ENCODE measurements at regions not wholly inside any gene's neighbourhood (a gene's known extent, or its start where the extent isn't known, plus 50 kb on each side); places are given as distances from the start of the nearest gene placed in this dataset.
"Not testable (repeated sequence)": the region's sequence is repeated elsewhere in the genome, so short reads cannot be mapped to it uniquely, and the experiment has no call there.

- Mint-ChIP-seq H3K4me3 (no peak overlapping the region), H3K9me3 (no peaks in the 10 kb centered on the region), H3K36me3 (ENCODE audit: low read depth) (no peaks in the 10 kb centered on the region), H3K27ac (no peak overlapping the region), H3K4me1 (ENCODE audit: low read depth) (no peaks in the 10 kb centered on the region), H3K27me3 (ENCODE audit: insufficient read depth) (peaks cover 5% of the 10 kb centered on the region)
- DNase-seq (ENCODE audit: low spot score): no peak
- intact Hi-C loops (cut with micrococcal nuclease): no loop called here
Observed at GRCh38 chr5:77874691-77875090, 98.6 kb upstream of the TBCA start.

DNA sequence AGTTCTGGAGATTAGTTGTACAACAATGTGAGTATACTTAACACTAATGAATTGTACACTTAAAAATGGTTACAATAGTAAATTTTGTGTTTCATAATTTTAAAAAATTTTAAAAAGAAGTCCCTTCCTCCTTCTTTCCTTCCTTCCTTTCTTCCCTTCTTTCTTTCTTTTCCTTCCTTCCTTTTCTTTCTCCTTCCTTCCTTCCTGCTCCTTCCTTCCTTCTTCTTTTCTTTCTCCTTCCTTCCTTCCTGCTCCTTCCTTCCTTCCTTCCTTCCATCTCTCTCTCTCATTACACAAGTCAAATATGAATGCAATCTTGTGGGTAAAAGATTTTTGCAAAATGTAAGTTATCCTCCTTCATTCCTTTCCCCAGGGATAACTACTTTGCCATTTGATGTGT is 97.1 kb upstream of the TBCA start:
- no peaks in the 10 kb centered on the region for H3K9me3 Mint-ChIP-seq
- intact Hi-C loops (cut with micrococcal nuclease): no loop called here
- H3K4me1 Mint-ChIP-seq (ENCODE audit: low read depth): no peaks in the 10 kb centered on the region
- no peak for DNase-seq (ENCODE audit: low spot score)
- no peak overlapping the region for H3K27ac Mint-ChIP-seq
- no peak overlapping the region for H3K4me3 Mint-ChIP-seq
- H3K36me3 Mint-ChIP-seq (ENCODE audit: low read depth): no peaks in the 10 kb centered on the region
- peaks cover 5% of the 10 kb centered on the region for H3K27me3 Mint-ChIP-seq (ENCODE audit: insufficient read depth)

- Mint-ChIP-seq H3K4me3 (no peak overlapping the region), H3K4me1 (ENCODE audit: low read depth) (no peaks in the 10 kb centered on the region), H3K9me3 (no peaks in the 10 kb centered on the region), H3K36me3 (ENCODE audit: low read depth) (no peaks in the 10 kb centered on the region), H3K27ac (no peak overlapping the region), H3K27me3 (ENCODE audit: insufficient read depth) (peaks cover 5% of the 10 kb centered on the region)
- DNase-seq (ENCODE audit: low spot score): no peak
- intact Hi-C loops (cut with micrococcal nuclease): no loop called here
Observed at GRCh38 chr5:77871946-77872345, 95.8 kb upstream of the TBCA start.

- Mint-ChIP-seq H3K27ac (no peak overlapping the region), H3K4me3 (no peak overlapping the region), H3K27me3 (ENCODE audit: insufficient read depth) (peaks cover 5% of the 10 kb centered on the region), H3K4me1 (ENCODE audit: low read depth) (no peaks in the 10 kb centered on the region), H3K9me3 (no peaks in the 10 kb centered on the region), H3K36me3 (ENCODE audit: low read depth) (no peaks in the 10 kb centered on the region)
- no peak for DNase-seq (ENCODE audit: low spot score)
- intact Hi-C loops (cut with micrococcal nuclease): no loop called here
Observed at GRCh38 chr5:77871016-77871415, 94.9 kb upstream of the TBCA start.

GRCh38 chr5:77869116-77869798 is 93.1 kb upstream of the TBCA start:
- peaks cover 3% of the 10 kb centered on the region for H3K27me3 Mint-ChIP-seq (ENCODE audit: insufficient read depth)
- no peak overlapping the region for H3K27ac Mint-ChIP-seq
- no peak overlapping the region for H3K4me3 Mint-ChIP-seq
- no peaks in the 10 kb centered on the region for H3K9me3 Mint-ChIP-seq
- no peaks in the 10 kb centered on the region for H3K4me1 Mint-ChIP-seq (ENCODE audit: low read depth)
- no peaks in the 10 kb centered on the region for H3K36me3 Mint-ChIP-seq (ENCODE audit: low read depth)
- no peak for DNase-seq (ENCODE audit: low spot score)
- intact Hi-C loops (cut with micrococcal nuclease): loop anchor here (10.0 kb wide), 1 partner anchor 396 kb away; no protein-coding TSS in a partner anchor

DNA sequence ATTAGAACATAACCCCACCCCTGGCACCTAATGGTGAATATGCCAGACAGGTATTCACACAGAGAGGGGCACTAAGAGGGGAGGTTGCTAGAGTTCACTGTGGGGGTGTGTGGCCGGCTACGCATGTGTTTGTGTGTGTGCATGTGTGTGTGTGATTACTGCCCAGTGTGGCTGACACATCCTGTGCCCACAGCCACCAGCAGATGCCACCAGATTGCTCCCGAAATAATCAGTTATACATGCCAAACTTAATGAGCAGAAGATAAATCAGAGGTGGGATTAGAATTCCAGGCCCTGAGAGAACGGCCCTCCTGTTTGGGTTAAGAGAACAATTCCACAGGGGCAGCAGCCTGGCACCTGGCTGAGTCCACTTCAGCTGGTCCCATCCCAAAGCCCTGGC is 91.8 kb upstream of the TBCA start:
- intact Hi-C loops (cut with micrococcal nuclease): loop anchor here (10.0 kb wide), 1 partner anchor 397 kb away; no protein-coding TSS in a partner anchor
- DNase-seq (ENCODE audit: low spot score): no peak
- no peaks in the 10 kb centered on the region for H3K9me3 Mint-ChIP-seq
- no peaks in the 10 kb centered on the region for H3K4me1 Mint-ChIP-seq (ENCODE audit: low read depth)
- H3K4me3 Mint-ChIP-seq: no peak overlapping the region
- peaks cover 4% of the 10 kb centered on the region for H3K27me3 Mint-ChIP-seq (ENCODE audit: insufficient read depth)
- H3K27ac Mint-ChIP-seq: no peak overlapping the region
- H3K36me3 Mint-ChIP-seq (ENCODE audit: low read depth): no peaks in the 10 kb centered on the region

DNA sequence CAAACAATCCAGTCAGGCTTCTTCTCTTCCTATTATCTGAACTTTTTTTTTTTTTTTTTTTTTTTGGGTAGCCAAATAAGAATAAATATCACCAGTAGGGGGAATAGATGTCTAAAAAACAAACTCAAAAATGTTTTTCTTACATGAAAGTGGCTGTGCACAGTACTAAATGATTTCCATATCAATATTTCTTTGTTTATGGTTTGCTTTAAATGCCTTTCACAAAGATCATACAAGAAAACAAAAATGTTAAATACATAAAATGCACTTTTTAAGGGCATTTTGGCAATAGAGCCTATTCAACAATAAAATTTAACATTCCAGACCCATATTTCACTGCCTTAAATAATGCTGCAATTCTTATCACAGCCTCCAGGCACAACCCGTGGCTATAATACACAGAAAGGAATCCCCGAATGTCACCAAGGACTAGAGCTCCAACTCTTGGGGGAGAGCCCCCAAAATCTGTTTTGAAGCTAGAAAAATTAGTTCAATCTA is 91.1 kb upstream of the TBCA start:
- Mint-ChIP-seq H3K4me3 (no peak overlapping the region), H3K27me3 (ENCODE audit: insufficient read depth) (peaks cover 5% of the 10 kb centered on the region), H3K27ac (no peak overlapping the region), H3K9me3 (no peaks in the 10 kb centered on the region), H3K36me3 (ENCODE audit: low read depth) (no peaks in the 10 kb centered on the region), H3K4me1 (ENCODE audit: low read depth) (no peaks in the 10 kb centered on the region)
- DNase-seq (ENCODE audit: low spot score): no peak
- intact Hi-C loops (cut with micrococcal nuclease): loop anchor here (10.0 kb wide), 1 partner anchor 398 kb away; no protein-coding TSS in a partner anchor

GRCh38 chr5:77866198-77866597 is 90.1 kb upstream of the TBCA start:
- Mint-ChIP-seq H3K9me3 (no peaks in the 10 kb centered on the region), H3K4me1 (ENCODE audit: low read depth) (no peaks in the 10 kb centered on the region), H3K27ac (no peak overlapping the region), H3K27me3 (ENCODE audit: insufficient read depth) (peaks cover 8% of the 10 kb centered on the region), H3K36me3 (ENCODE audit: low read depth) (no peaks in the 10 kb centered on the region), H3K4me3 (no peak overlapping the region)
- no peak for DNase-seq (ENCODE audit: low spot score)
- intact Hi-C loops (cut with micrococcal nuclease): loop anchor here (10.0 kb wide), 1 partner anchor 399 kb away; no protein-coding TSS in a partner anchor

GRCh38 chr5:77864997-77865396 is 88.9 kb upstream of the TBCA start:
- no peak overlapping the region for H3K4me3 Mint-ChIP-seq
- H3K4me1 Mint-ChIP-seq (ENCODE audit: low read depth): no peaks in the 10 kb centered on the region
- H3K27me3 Mint-ChIP-seq (ENCODE audit: insufficient read depth): peaks cover 9% of the 10 kb centered on the region
- no peak for DNase-seq (ENCODE audit: low spot score)
- intact Hi-C loops (cut with micrococcal nuclease): loop anchor here (10.0 kb wide), 1 partner anchor 400 kb away; no protein-coding TSS in a partner anchor
- H3K9me3 Mint-ChIP-seq: no peaks in the 10 kb centered on the region
- H3K27ac Mint-ChIP-seq: no peak overlapping the region
- H3K36me3 Mint-ChIP-seq (ENCODE audit: low read depth): no peaks in the 10 kb centered on the region

- H3K27me3 Mint-ChIP-seq (ENCODE audit: insufficient read depth): peaks cover 10% of the 10 kb centered on the region
- no peaks in the 10 kb centered on the region for H3K4me1 Mint-ChIP-seq (ENCODE audit: low read depth)
- no peak overlapping the region for H3K27ac Mint-ChIP-seq
- no peaks in the 10 kb centered on the region for H3K9me3 Mint-ChIP-seq
- no peak overlapping the region for H3K4me3 Mint-ChIP-seq
- intact Hi-C loops (cut with micrococcal nuclease): loop anchor here (10.0 kb wide), 1 partner anchor 402 kb away; no protein-coding TSS in a partner anchor
- H3K36me3 Mint-ChIP-seq (ENCODE audit: low read depth): no peaks in the 10 kb centered on the region
- no peak for DNase-seq (ENCODE audit: low spot score)
Observed at GRCh38 chr5:77863181-77863580, 87.0 kb upstream of the TBCA start.

DNA sequence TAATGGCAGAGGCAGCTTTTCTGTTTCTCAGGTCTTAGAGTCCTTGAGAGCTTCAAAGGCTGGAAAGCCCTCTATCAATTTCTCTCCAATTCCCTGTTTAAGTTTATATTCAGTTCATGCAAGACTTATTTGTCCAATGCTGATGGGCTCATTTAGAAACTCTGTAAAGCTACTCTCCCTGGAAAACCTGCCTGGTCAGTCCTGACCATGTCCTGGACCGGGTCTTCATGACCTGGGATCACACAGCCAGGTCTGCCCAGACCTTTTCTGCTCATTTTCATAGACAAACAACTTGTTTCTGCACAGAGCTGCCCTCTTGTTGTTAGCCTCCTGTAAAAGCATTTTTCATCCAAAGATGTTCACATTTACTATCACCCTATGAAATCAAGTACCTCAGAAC is 85.4 kb upstream of the TBCA start:
- intact Hi-C loops (cut with micrococcal nuclease): loop anchor here (10.0 kb wide), 1 partner anchor 403 kb away; no protein-coding TSS in a partner anchor
- DNase-seq (ENCODE audit: low spot score): no peak
- Mint-ChIP-seq H3K27ac (no peak overlapping the region), H3K36me3 (ENCODE audit: low read depth) (no peaks in the 10 kb centered on the region), H3K27me3 (ENCODE audit: insufficient read depth) (peaks cover 18% of the 10 kb centered on the region), H3K9me3 (no peaks in the 10 kb centered on the region), H3K4me1 (ENCODE audit: low read depth) (no peaks in the 10 kb centered on the region), H3K4me3 (no peak overlapping the region)

- Mint-ChIP-seq H3K4me3 (no peak overlapping the region), H3K9me3 (no peaks in the 10 kb centered on the region), H3K27me3 (ENCODE audit: insufficient read depth) (peaks cover 30% of the 10 kb centered on the region), H3K36me3 (ENCODE audit: low read depth) (no peaks in the 10 kb centered on the region), H3K4me1 (ENCODE audit: low read depth) (no peaks in the 10 kb centered on the region), H3K27ac (no peak overlapping the region)
- intact Hi-C loops (cut with micrococcal nuclease): no loop called here
- DNase-seq (ENCODE audit: low spot score): no peak
Observed at GRCh38 chr5:77859306-77859705, 83.2 kb upstream of the TBCA start.

DNA sequence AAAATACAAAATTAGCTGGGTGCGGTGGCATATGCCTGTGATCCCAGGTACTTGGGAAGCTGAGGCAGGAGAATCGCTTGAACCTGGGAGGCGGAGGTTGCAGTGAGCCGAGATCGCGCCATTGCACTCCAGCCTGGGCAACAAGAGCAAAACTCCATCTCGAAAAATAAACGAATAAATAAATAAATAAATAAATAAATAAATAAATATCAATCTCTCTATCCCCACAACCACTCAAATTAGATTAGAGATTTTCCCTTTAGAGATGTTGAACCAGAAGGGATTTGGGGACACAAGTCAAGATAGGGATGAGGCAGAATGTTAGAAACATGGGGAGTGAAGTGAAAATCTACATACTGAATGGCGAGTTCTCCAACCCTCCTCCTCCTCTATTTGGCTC is 82.5 kb upstream of the TBCA start:
- intact Hi-C loops (cut with micrococcal nuclease); H3K9me3 Mint-ChIP-seq; H3K27ac Mint-ChIP-seq; H3K4me3 Mint-ChIP-seq; DNase-seq (ENCODE audit: low spot score); H3K36me3 Mint-ChIP-seq (ENCODE audit: low read depth); H3K4me1 Mint-ChIP-seq (ENCODE audit: low read depth): not testable (repeated sequence)
- H3K27me3 Mint-ChIP-seq (ENCODE audit: insufficient read depth): peaks cover 35% of the 10 kb centered on the region

Data from activated T-helper 1 cell treated with anti-CD3 and anti-CD28 coated beads, Interleukin-12 subunit alpha, Interleukin-12 subunit beta, Interleukin-2, Interleukin-4 antibody, amounts not matched to agents 30 ng/mL and 10 ng/mL and 1 ng/mL, durations not matched to agents 14 hours and 24 hours and 36 hours (primary cell).